ENCODE measurements at regions not wholly inside any gene's neighbourhood (a gene's known extent, or its start where the extent isn't known, plus 50 kb on each side); places are given as distances from the start of the nearest gene placed in this dataset.

DNA sequence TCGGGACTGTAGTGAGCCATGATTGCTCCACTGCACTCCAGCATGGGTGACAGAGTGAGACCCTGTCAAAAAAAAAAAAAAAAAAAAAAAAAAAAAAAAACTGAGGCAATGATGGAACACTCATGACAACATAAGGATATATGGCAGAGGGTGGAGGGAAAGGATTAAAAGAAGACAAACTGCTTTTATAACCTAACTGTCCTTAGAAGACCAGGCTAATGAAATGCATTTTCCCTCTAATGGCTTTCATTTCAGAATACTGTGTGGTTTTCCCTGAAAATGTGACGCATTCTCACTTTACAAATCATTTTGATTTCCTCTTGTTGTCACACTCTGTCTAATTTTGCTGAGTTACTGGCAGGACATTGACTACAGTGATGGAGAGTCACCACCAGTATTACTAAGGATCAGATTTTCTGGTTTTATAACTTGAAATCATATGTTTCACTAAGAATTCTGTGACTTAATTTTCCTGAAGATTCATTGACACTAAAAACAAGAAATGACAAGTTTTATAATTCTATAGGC is 137.6 kb upstream of the SSTR1 start:
- TF ChIP-seq, protein P1, sequence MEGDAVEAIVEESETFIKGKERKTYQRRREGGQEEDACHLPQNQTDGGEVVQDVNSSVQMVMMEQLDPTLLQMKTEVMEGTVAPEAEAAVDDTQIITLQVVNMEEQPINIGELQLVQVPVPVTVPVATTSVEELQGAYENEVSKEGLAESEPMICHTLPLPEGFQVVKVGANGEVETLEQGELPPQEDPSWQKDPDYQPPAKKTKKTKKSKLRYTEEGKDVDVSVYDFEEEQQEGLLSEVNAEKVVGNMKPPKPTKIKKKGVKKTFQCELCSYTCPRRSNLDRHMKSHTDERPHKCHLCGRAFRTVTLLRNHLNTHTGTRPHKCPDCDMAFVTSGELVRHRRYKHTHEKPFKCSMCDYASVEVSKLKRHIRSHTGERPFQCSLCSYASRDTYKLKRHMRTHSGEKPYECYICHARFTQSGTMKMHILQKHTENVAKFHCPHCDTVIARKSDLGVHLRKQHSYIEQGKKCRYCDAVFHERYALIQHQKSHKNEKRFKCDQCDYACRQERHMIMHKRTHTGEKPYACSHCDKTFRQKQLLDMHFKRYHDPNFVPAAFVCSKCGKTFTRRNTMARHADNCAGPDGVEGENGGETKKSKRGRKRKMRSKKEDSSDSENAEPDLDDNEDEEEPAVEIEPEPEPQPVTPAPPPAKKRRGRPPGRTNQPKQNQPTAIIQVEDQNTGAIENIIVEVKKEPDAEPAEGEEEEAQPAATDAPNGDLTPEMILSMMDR (IDR thresholded peaks at IDR 0.05) = no peak
- TF ChIP-seq POLR2AphosphoS5 (IDR thresholded peaks at IDR 0.05; ENCODE audit: low read depth, low read length) = no peak
- TF ChIP-seq TCF7L2 (IDR thresholded peaks at IDR 0.05; ENCODE audit: low read depth, low read length) = no peak
- TF ChIP-seq, protein P2, sequence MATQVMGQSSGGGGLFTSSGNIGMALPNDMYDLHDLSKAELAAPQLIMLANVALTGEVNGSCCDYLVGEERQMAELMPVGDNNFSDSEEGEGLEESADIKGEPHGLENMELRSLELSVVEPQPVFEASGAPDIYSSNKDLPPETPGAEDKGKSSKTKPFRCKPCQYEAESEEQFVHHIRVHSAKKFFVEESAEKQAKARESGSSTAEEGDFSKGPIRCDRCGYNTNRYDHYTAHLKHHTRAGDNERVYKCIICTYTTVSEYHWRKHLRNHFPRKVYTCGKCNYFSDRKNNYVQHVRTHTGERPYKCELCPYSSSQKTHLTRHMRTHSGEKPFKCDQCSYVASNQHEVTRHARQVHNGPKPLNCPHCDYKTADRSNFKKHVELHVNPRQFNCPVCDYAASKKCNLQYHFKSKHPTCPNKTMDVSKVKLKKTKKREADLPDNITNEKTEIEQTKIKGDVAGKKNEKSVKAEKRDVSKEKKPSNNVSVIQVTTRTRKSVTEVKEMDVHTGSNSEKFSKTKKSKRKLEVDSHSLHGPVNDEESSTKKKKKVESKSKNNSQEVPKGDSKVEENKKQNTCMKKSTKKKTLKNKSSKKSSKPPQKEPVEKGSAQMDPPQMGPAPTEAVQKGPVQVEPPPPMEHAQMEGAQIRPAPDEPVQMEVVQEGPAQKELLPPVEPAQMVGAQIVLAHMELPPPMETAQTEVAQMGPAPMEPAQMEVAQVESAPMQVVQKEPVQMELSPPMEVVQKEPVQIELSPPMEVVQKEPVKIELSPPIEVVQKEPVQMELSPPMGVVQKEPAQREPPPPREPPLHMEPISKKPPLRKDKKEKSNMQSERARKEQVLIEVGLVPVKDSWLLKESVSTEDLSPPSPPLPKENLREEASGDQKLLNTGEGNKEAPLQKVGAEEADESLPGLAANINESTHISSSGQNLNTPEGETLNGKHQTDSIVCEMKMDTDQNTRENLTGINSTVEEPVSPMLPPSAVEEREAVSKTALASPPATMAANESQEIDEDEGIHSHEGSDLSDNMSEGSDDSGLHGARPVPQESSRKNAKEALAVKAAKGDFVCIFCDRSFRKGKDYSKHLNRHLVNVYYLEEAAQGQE (IDR thresholded peaks at IDR 0.05; ENCODE audit: insufficient read depth in 1 of 2, low read depth in 2 of 2, low read length in 1 of 2) = no peak
